Keratinocyte (primary cell): ENCODE measurements at regions not wholly inside any gene's neighbourhood (a gene's known extent, or its start where the extent isn't known, plus 50 kb on each side); places are given as distances from the start of the nearest gene placed in this dataset.

ENCODE experiments used
- CTCF ChIP-seq, 3 experiments: IDR thresholded peaks in 1 of 3; conservative IDR thresholded peaks in 1 of 3; optimal IDR thresholded peaks in 1 of 3; 2 replicates in 2 of 3; 3 replicates in 1 of 3; pipeline versions ENCODE3 to v1.5.1; 2011; ENCODE audit warnings: low read length in 3 of 3, mild to moderate bottlenecking in 3 of 3, moderate library complexity in 2 of 3, control low read depth in 1 of 3, inconsistent platforms in 1 of 3; ENCODE audit not compliant: insufficient read depth in 2 of 3; ENCODE audit errors: extremely low read depth in 1 of 3
- EZH2 ChIP-seq: IDR thresholded peaks from one replicate; pipeline ENCODE4 v1.6.1; 2012; ENCODE audit warnings: inconsistent platforms, mild to moderate bottlenecking, low read length, moderate library complexity

- no peak for TF ChIP-seq CTCF (optimal IDR thresholded peaks at IDR 0.05 in 1 of 3, IDR thresholded peaks at IDR 0.05 in 1 of 3, conservative IDR thresholded peaks at IDR 0.05 in 1 of 3; ENCODE audit: extremely low read depth in 1 of 3, insufficient read depth in 2 of 3, low read length in 3 of 3)
- no peak for TF ChIP-seq EZH2
These were observed 694.5 kb downstream of the ADCYAP1 start for GRCh38 chr18:1599196-1599595.
